ENCODE measurements at regions not wholly inside any gene's neighbourhood (a gene's known extent, or its start where the extent isn't known, plus 50 kb on each side); places are given as distances from the start of the nearest gene placed in this dataset.

- no peak for TF ChIP-seq CTCF (IDR thresholded peaks at IDR 0.05)
- TF ChIP-seq POLR2A (IDR thresholded peaks at IDR 0.05), result no peak
- TF ChIP-seq POLR2AphosphoS5 (IDR thresholded peaks at IDR 0.05), result no peak
Observed at GRCh38 chr18:66167829-66168684, 417.2 kb downstream of the CDH7 start.
